ENCODE measurements at regions not wholly inside any gene's neighbourhood (a gene's known extent, or its start where the extent isn't known, plus 50 kb on each side); places are given as distances from the start of the nearest gene placed in this dataset.
"Not testable (repeated sequence)": the region's sequence is repeated elsewhere in the genome, so short reads cannot be mapped to it uniquely, and the experiment has no call there.

DNA sequence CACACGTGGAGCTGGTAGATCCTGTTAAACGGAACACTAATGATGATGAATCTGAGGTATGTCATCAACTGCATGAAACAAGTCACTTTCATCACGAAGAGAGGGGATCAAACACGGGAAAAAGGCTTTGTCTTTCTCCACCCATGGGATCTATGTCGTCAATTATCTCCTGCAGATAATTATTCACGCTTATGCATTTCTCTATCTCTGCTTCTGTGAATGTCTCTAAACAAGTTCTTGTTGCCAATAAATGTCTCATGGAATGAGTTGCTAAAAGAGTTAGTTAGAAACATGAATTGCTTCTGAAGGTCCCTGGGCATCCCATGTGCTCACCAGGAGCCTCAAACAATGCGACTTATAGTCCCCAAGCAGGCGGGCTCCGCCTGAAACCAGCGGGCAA, 1228.2 kb upstream of the TMEM132C start:
- ATAC-seq (no peak), DNase-seq (ENCODE audit: low spot score in 2 of 2) (no peak)
- H3K4me3 Mint-ChIP-seq, result no peak overlapping the region
- no peak overlapping the region for H3K27ac Mint-ChIP-seq
- no peaks in the 10 kb centered on the region for H3K36me3 Mint-ChIP-seq
- H3K9me3 Mint-ChIP-seq, result no peaks in the 10 kb centered on the region
- no peaks in the 10 kb centered on the region for H3K4me1 Mint-ChIP-seq

DNA sequence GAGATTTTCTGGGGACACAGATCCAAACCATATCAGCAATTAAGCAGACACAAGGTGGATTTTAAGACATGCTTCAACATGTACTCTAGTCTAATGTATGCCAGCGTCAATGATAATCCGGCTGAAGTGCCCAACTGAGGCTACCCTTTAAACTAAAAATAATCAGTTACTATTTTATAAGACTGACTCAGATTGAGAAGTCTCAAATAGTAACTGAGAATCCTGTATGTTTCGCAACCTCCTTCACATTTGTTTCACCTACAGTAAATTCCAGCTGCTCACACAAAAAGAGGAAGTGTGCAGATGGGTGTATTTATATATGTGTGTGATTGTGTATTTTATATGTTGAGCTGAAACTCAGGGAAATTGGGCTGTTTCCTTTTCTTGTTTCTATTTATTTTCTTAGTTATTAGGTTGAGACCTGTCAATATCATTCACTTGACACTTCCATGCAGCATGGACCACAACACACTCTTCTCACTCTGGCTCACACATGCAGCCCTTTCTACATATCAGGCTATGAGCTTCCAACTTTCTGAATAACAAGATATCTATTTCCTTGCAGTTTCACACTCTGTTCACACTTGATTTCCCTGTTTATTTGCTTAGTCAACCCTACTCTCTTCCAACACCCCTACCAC, 1224.9 kb upstream of the TMEM132C start:
- no peak overlapping the region for H3K27ac Mint-ChIP-seq
- no peak for ATAC-seq
- H3K4me1 Mint-ChIP-seq, result no peaks in the 10 kb centered on the region

DNA sequence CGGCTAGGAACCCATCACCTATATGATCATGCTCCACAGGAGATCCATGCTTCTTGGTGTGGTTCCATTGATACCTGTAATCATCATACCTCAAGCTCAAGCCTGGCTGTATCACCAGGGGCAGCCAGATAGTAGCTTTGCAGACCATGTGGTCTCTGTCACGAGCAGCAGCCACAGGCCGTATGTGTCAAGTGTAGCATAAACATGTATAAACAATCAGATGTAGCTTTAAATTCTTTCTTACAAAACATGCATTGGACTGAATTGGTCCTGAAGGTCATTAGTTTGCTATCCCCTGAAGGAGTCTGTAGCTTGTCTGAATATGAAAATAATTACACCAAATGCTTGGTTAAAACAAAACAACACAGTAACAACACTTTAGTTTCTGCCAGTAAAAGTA, 1223.2 kb upstream of the TMEM132C start:
- Mint-ChIP-seq H3K36me3 (no peaks in the 10 kb centered on the region), H3K9me3 (peaks cover 2% of the 10 kb centered on the region), H3K4me3 (no peak overlapping the region), H3K27ac (no peak overlapping the region), H3K4me1 (no peaks in the 10 kb centered on the region)
- ATAC-seq (no peak), DNase-seq (ENCODE audit: low spot score in 2 of 2) (no peak)

More for the DNA sequence above, 1224.9 kb upstream of the TMEM132C start:
- H3K9me3 Mint-ChIP-seq, result no peaks in the 10 kb centered on the region
- H3K36me3 Mint-ChIP-seq, result no peaks in the 10 kb centered on the region
- DNase-seq (ENCODE audit: low spot score in 2 of 2), result no peak
- no peak overlapping the region for H3K4me3 Mint-ChIP-seq

DNA sequence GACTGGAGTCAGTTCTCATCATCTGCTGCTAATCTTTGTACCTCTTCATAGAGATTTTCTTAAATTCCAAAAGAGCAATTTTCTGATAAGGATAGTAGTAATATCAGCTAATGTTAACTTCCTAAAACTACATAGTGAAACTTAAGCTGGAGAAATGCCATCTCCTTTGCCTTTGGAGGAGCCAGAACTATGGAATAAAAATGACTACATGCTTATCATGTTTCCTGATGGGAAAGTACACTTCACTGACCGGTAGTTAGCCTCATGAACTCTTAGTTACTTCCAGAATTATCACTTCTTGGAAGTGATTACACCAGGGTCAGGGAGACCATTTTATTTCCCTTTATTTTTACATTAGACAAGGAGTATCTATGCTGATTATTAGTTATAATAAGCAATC, 1222.1 kb upstream of the TMEM132C start:
- Mint-ChIP-seq H3K4me1 (no peaks in the 10 kb centered on the region), H3K27ac (no peak overlapping the region), H3K36me3 (no peaks in the 10 kb centered on the region), H3K4me3 (no peak overlapping the region), H3K9me3 (peaks cover 2% of the 10 kb centered on the region)
- DNase-seq (ENCODE audit: low spot score in 2 of 2) (no peak), ATAC-seq (no peak)

DNA sequence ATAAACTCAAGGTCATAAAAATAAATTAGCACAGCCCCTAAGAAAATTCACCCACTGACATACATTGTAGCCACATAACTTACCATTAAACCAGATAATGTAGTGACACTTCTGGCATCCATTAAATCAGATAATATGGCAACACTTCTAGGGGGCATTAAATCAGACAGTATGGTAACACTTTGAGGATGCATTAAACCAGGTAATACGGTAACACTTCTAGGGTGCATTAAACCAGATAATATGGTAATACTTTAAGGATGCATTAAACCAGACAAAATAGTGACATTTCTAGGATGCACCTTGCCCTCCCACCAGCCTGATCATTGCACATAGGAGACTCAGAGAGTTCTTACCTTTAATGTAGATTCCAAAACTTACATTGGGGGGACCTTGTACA, 1220.5 kb upstream of the TMEM132C start:
- Mint-ChIP-seq H3K36me3 (no peaks in the 10 kb centered on the region), H3K4me3 (no peak overlapping the region), H3K9me3 (peaks cover 2% of the 10 kb centered on the region), H3K27ac (no peak overlapping the region), H3K4me1 (no peaks in the 10 kb centered on the region)
- ATAC-seq (no peak), DNase-seq (ENCODE audit: low spot score in 2 of 2) (no peak)

DNA sequence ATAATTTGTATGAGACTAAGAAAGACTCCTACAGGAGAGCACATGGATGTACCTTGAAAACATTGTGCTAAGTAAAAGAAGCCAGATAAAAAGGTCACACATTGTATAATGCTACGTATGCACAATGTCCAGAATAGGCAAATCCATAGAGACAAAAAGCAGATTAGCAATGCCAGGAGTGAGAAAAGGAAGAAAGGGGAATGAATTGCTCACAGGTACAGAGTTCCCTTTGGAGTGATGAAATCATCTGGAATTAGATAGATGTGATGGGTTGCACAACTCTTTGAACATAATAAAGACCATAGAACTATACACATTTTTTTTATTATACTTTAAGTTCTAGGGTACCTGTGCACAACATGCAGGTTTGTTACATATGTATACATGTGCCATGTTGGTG, 1218.9 kb upstream of the TMEM132C start:
- no peak for DNase-seq (ENCODE audit: low spot score in 2 of 2)
- Mint-ChIP-seq H3K4me1 (no peaks in the 10 kb centered on the region), H3K27ac (no peak overlapping the region), H3K4me3 (no peak overlapping the region), H3K9me3 (peaks cover 2% of the 10 kb centered on the region), H3K36me3 (no peaks in the 10 kb centered on the region)
- no peak for ATAC-seq

DNA sequence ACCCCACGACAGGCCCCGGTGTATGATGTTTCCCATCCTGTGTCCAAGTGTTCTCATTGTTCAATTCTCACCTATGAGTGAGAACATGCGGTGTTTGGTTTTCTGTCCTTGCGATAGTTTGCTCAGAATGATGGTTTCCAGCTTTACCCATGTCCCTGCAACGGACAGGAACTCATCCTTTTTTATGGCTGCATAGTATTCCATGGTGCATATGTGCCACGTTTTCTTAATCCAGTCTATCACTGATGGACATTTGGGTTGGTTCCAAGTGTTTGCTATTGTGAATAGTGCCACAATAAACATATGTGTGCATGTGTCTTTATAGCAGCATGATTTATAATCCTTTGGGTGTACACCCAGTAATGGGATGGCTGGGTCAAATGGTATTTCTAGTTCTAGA, 1218.4 kb upstream of the TMEM132C start:
- not testable (repeated sequence) for H3K36me3 Mint-ChIP-seq; DNase-seq (ENCODE audit: low spot score in 2 of 2); H3K4me3 Mint-ChIP-seq; H3K27ac Mint-ChIP-seq; H3K9me3 Mint-ChIP-seq; H3K4me1 Mint-ChIP-seq; ATAC-seq

DNA sequence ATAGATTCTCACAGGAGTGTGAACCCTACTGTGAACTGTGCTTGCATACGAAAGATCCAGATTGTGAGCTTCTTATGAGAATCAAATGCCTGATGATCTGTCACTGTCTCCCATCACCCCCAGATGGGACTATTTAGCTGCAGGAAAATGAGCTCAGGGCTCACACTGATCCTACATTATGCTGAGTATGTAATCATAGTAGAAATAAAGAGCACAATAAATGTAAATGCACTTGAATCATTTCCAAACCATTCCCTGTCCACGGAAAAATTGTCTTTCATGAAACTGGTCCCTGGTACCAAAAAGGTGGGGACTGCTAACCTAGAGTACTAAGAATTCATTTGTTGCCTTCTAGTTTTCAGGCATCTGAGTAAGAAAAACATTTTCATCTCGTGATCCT, 1215.8 kb upstream of the TMEM132C start:
- no peaks in the 10 kb centered on the region for H3K36me3 Mint-ChIP-seq
- ATAC-seq (no peak), DNase-seq (ENCODE audit: low spot score in 2 of 2) (no peak)
- H3K9me3 Mint-ChIP-seq, result peaks cover 2% of the 10 kb centered on the region
- no peaks in the 10 kb centered on the region for H3K4me1 Mint-ChIP-seq
- no peak overlapping the region for H3K27ac Mint-ChIP-seq
- no peak overlapping the region for H3K4me3 Mint-ChIP-seq

DNA sequence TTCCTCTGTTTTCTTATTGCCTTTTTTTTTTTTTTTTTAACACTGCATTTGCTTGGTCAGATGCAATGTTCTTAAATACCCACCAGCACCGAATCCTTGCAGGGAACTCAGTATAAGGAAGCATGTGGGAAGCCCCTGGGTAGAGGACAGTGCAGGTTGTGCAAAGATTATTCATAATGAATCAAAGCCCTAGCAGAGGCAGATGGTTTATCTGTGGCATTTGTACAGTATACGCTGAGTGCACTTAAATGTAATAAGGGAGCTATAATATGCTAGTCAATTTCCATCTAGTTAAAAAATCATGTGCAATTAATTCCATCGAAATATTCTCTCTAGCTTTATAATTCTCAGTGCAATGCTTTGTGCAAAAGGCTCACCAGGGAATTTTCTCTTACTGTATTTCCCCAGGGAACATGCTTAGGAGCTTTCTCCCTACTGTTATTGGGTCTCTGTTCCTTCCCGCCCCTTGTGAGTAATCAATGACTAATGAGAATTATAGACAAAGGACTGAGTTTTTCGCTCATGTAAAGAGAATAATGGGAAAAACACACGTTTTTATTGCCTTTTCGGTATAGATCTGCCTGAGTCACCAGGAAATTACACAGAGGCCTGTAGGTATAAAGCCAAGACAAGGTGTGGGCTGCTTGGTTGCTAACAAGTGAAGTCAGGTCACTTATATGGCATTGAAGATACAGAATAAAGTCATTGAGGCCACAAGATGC, 1214.3 kb upstream of the TMEM132C start:
- Mint-ChIP-seq H3K9me3 (peaks cover 2% of the 10 kb centered on the region), H3K4me1 (no peaks in the 10 kb centered on the region), H3K27ac (no peak overlapping the region), H3K36me3 (no peaks in the 10 kb centered on the region), H3K4me3 (no peak overlapping the region)
- ATAC-seq (no peak), DNase-seq (ENCODE audit: low spot score in 2 of 2) (no peak)

DNA sequence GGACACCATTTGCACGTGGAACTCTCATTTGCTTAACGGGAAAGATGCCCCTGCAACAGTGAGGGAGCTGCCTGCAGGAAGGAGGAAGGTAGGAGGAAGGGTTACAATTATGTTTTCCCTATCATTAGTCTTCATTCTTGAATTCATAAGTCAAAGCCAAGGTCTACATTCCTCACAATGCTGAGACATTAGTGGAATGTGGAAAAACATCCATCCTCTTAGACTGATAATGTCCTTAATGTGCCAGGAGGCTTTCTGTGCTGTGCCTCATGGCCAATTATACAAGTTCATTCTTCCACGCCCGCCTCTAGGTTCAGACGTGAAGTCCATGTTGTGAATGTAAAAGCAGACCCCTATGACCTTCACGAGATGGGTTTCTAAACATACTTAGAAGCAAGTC, 1212.4 kb upstream of the TMEM132C start:
- no peak for DNase-seq (ENCODE audit: low spot score in 2 of 2)
- H3K27ac Mint-ChIP-seq, result no peak overlapping the region
- ATAC-seq, result no peak

DNA sequence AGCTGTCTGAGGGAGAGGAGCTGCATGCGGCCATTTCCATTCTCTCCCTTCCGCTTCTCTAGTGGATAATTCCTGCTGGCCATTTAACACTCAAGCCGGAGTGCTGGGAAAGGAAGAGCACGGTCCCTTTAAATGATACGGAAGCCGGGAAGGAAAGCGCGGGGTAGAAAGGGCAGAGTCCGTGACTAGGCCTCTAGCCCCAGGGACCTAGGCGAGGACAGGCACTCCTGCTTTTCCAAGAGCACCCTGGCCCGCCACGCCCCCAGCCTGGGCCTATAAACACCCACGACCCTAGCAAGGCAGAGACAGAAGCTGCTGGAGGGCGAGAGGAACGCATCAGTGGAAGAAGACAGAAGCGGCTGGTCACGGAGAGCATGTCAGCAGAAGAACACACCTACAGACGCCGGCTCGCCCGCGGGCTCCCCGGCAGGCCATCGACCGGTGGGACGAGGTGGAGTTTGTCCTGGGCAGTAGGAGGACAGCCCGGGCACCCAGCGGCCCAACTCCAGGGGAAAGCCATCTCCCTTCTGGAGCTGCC, 1206.6 kb upstream of the TMEM132C start:
- H3K9me3 Mint-ChIP-seq, result no peaks in the 10 kb centered on the region
- no peaks in the 10 kb centered on the region for H3K4me1 Mint-ChIP-seq
- DNase-seq (ENCODE audit: low spot score in 2 of 2), result no peak
- H3K36me3 Mint-ChIP-seq, result no peaks in the 10 kb centered on the region
- H3K27ac Mint-ChIP-seq, result no peak overlapping the region
- H3K4me3 Mint-ChIP-seq, result no peak overlapping the region
- ATAC-seq, result no peak

More for the DNA sequence above, 1212.4 kb upstream of the TMEM132C start:
- Mint-ChIP-seq H3K36me3 (no peaks in the 10 kb centered on the region), H3K4me3 (no peak overlapping the region), H3K9me3 (no peaks in the 10 kb centered on the region), H3K4me1 (no peaks in the 10 kb centered on the region)

DNA sequence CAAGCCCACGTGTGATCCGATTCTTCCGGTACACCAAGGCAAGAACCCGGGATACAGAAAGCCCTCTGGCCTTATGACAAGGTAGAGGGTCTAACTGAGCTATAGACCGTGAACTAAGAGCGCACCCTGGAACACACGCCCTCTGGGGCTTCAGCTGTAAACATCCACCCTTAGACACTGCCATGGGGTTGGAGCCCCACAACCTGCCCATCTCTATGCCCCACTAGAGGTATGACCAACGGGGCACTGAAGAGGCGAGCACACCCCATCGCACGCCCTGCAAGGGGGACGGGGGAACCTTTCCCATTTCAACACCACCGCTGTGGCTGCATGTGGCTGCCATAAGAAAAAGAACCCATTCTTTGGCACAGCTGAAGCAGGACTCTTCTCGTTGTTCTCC, 1206.0 kb upstream of the TMEM132C start:
- Mint-ChIP-seq H3K4me1 (no peaks in the 10 kb centered on the region), H3K36me3 (no peaks in the 10 kb centered on the region), H3K27ac (no peak overlapping the region), H3K4me3 (no peak overlapping the region), H3K9me3 (no peaks in the 10 kb centered on the region)
- no peak for DNase-seq (ENCODE audit: low spot score in 2 of 2)
- no peak for ATAC-seq

DNA sequence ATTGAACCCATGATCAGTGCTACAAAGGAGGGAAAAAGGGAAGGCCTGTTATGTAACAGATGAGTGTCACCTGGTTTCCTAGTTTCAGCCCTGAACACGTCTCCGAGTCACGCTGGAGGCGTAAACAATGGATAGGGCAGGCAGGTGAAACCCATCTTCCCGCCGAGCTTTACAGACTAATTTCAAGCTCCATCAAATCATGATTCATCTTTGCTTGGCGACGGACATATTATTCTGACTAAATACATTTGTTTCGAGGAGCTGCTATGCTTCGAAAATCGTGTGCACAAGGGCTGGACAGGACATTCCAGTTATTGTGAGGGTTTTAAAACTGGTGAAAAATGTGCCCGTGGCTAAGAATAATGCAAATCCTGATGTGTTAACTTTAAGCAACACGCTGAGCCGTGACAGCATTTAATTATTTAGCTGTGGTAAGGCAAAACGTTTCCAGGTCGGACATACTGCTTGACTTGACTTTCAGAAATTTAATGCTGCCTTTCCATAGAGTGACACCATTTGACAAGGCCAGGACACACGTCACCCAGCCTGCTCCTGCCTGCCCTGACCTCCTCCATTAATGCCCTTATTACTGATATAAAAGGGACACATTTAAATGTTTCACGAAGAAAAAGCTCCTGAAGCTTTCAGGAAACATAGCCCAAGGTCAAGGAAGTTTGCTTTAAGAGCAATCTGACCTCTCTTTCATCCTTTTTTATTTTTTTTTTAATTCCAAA, 1203.5 kb upstream of the TMEM132C start:
- Mint-ChIP-seq H3K36me3 (no peaks in the 10 kb centered on the region), H3K4me1 (no peaks in the 10 kb centered on the region), H3K9me3 (no peaks in the 10 kb centered on the region), H3K4me3 (no peak overlapping the region), H3K27ac (no peak overlapping the region)
- ATAC-seq (no peak), DNase-seq (ENCODE audit: low spot score in 2 of 2) (no peak)

DNA sequence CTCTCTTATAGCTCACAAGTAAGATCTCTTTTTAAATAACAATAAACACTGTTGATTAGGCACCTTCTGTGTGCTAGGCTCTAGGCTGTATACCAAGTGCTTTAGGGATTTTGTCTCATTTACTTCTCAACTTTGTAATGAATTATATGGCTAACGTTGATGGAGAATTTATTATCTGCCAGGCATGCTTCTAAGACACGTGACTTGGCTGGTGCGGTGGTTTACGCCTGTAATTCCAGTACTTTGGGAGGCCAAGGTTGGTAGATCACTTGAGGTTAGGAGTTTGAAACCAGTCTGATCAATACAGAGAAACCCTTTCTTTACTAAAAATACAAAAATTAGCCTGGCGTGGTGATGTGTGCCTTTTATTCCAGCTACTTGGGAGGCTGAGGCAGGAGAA, 1202.8 kb upstream of the TMEM132C start:
- H3K4me1 Mint-ChIP-seq, result no peaks in the 10 kb centered on the region
- no peak for DNase-seq (ENCODE audit: low spot score in 2 of 2)
- no peak overlapping the region for H3K27ac Mint-ChIP-seq

DNA sequence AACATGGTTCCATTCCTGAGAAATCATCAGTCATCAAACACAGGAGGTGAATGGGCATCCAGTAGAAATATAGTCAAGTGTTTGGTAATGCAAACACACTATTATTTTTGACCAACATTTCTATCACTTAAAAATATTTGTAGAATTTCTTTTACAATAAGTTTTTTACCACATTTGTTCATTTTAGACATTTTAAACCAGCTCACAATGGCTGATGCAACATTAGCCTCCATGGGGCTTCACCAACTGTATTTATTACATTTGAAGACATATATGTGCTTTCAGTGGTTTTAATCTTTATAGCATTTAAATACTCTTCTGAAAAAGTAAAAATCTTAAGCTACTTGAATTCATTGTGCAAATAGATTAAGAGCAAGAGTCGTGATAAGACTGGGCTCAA, 1201.4 kb upstream of the TMEM132C start:
- H3K9me3 Mint-ChIP-seq, result no peaks in the 10 kb centered on the region
- ATAC-seq (no peak), DNase-seq (ENCODE audit: low spot score in 2 of 2) (no peak)
- H3K27ac Mint-ChIP-seq, result no peak overlapping the region
- no peaks in the 10 kb centered on the region for H3K36me3 Mint-ChIP-seq
- no peaks in the 10 kb centered on the region for H3K4me1 Mint-ChIP-seq
- H3K4me3 Mint-ChIP-seq, result no peak overlapping the region

More for the DNA sequence above, 1202.8 kb upstream of the TMEM132C start:
- Mint-ChIP-seq H3K4me3 (no peak overlapping the region), H3K36me3 (no peaks in the 10 kb centered on the region), H3K9me3 (no peaks in the 10 kb centered on the region)
- no peak for ATAC-seq

Data from stimulated activated effector memory CD8-positive, alpha-beta T cell treated with anti-CD3 and anti-CD28 coated beads, Interleukin-12 subunit alpha, Interleukin-12 subunit beta, amount 100 ng/mL, for 72 hours (primary cell).